ENCODE measurements at regions not wholly inside any gene's neighbourhood (a gene's known extent, or its start where the extent isn't known, plus 50 kb on each side); places are given as distances from the start of the nearest gene placed in this dataset.

GRCh38 chr2:83866211-83866610 lies 592.9 kb downstream of the SUCLG1 start:
- no peaks in the 10 kb centered on the region for H3K4me1 ChIP-seq
- H3K9me3 ChIP-seq: no peaks in the 10 kb centered on the region
- H3K27ac ChIP-seq: no peak overlapping the region
- WGBS, 2 donors: 77 to 89% methylated on average over 3 of the region's 3 CpGs
- H3K27me3 ChIP-seq: no peaks in the 10 kb centered on the region
- no peak for TF ChIP-seq CTCF (IDR thresholded peaks at IDR 0.05)
- intact Hi-C loops (cut with DNase I): no loop called here
- FAIRE-seq: no peak
- no peaks in the 10 kb centered on the region for H3K36me3 ChIP-seq
- no peak for ATAC-seq
- DNase-seq: no peak
- no peak overlapping the region for H3K4me3 ChIP-seq

GRCh38 chr2:83862600-83862999 lies 596.5 kb downstream of the SUCLG1 start:
- no peak for TF ChIP-seq CTCF (IDR thresholded peaks at IDR 0.05)
- no peak for DNase-seq
- H3K27ac ChIP-seq: no peak overlapping the region
- no peaks in the 10 kb centered on the region for H3K9me3 ChIP-seq
- FAIRE-seq: no peak
- no peak for ATAC-seq
- H3K27me3 ChIP-seq: no peaks in the 10 kb centered on the region
- WGBS, 2 donors: 69 to 83% methylated on average over 2 of the region's 2 CpGs
- no peaks in the 10 kb centered on the region for H3K4me1 ChIP-seq
- H3K4me3 ChIP-seq: no peak overlapping the region
- no peaks in the 10 kb centered on the region for H3K36me3 ChIP-seq
- intact Hi-C loops (cut with DNase I): no loop called here

GRCh38 chr2:83860320-83860719 lies 598.8 kb downstream of the SUCLG1 start:
- FAIRE-seq: no peak

GRCh38 chr2:83859553-83859952 lies 599.5 kb downstream of the SUCLG1 start:
- no peak for TF ChIP-seq CTCF (IDR thresholded peaks at IDR 0.05)
- DNase-seq (no peak), ATAC-seq (peak in 2 of 4 donors; percentile 44 to 74), FAIRE-seq (no peak)
- Histone ChIP-seq H3K9me3 (peaks cover 0 to 4% (median 0%) of the 10 kb centered on the region in 4 donors), H3K4me1 (no peaks in the 10 kb centered on the region), H3K4me3 (no peak overlapping the region), H3K27me3 (no peaks in the 10 kb centered on the region), H3K27ac (no peak overlapping the region), H3K36me3 (no peaks in the 10 kb centered on the region)
- whole genome bisulfite sequencing, 2 donors: 59 to 72% methylated on average over 1 of the region's 1 CpG
- intact Hi-C loops (cut with DNase I): no loop called here

More at GRCh38 chr2:83860320-83860719, 598.8 kb downstream of the SUCLG1 start:
- no peak overlapping the region for H3K27ac ChIP-seq
- TF ChIP-seq CTCF (IDR thresholded peaks at IDR 0.05): no peak
- H3K4me3 ChIP-seq: no peak overlapping the region
- H3K4me1 ChIP-seq: no peaks in the 10 kb centered on the region
- no peak for ATAC-seq
- WGBS, 2 donors: 62 to 70% methylated on average over 7 of the region's 7 CpGs
- intact Hi-C loops (cut with DNase I): no loop called here
- no peaks in the 10 kb centered on the region for H3K36me3 ChIP-seq
- H3K9me3 ChIP-seq: no peaks in the 10 kb centered on the region
- no peak for DNase-seq
- H3K27me3 ChIP-seq: no peaks in the 10 kb centered on the region

GRCh38 chr2:83851066-83851465 lies 608.0 kb downstream of the SUCLG1 start:
- TF ChIP-seq CTCF (IDR thresholded peaks at IDR 0.05): no peak
- Histone ChIP-seq H3K27me3 (no peaks in the 10 kb centered on the region), H3K36me3 (no peaks in the 10 kb centered on the region), H3K9me3 (peaks cover 0 to 4% (median 0%) of the 10 kb centered on the region in 4 donors), H3K4me3 (no peak overlapping the region), H3K27ac (no peak overlapping the region), H3K4me1 (no peaks in the 10 kb centered on the region)
- WGBS, 2 donors: 78 to 88% methylated on average over 5 of the region's 5 CpGs
- FAIRE-seq (no peak), ATAC-seq (no peak), DNase-seq (no peak)
- intact Hi-C loops (cut with DNase I): no loop called here

Measured in pancreas (tissue), 10 donors.